PC-9 (cell line): ENCODE measurements at regions not wholly inside any gene's neighbourhood (a gene's known extent, or its start where the extent isn't known, plus 50 kb on each side); places are given as distances from the start of the nearest gene placed in this dataset.

Experiments
- CTCF ChIP-seq: fragments of 200-600 bp; sonication (generic); conservative IDR thresholded peaks from 2 replicates; pipeline ENCODE4 v1.6.1; 2017; ENCODE audit warnings: mixed run types, antibody characterized with exemption, mild to moderate bottlenecking, moderate library complexity
- EZH2 ChIP-seq: fragments of 200-600 bp; sonication (generic); IDR thresholded peaks from 2 replicates; pipeline ENCODE4 v1.8.0; 2017; ENCODE audit warnings: antibody characterized with exemption, low read depth

- TF ChIP-seq EZH2 (no peak), CTCF (no peak)
These were observed 491.3 kb upstream of the TRPC7 start for GRCh38 chr5:136856648-136857047.
